OCI-LY1 (cell line): ENCODE measurements at regions not wholly inside any gene's neighbourhood (a gene's known extent, or its start where the extent isn't known, plus 50 kb on each side); places are given as distances from the start of the nearest gene placed in this dataset.

Source experiments
- H2AFZ ChIP-seq: fragments of 200-600 bp; sonication (generic), shearing (Covaris generic); 2 replicates; pipeline ENCODE4 v1.6.0; 2014; ENCODE audit warnings: antibody characterized with exemption, mild to moderate bottlenecking, low read length
- H3F3A ChIP-seq: fragments of 200-600 bp; sonication (generic), shearing (Covaris generic); 2 replicates; pipeline ENCODE4 v1.6.0; 2014; ENCODE audit warnings: mild to moderate bottlenecking, antibody characterized with exemption, low read length, moderate library complexity; ENCODE audit not compliant: insufficient read depth
- H3K27ac ChIP-seq: fragments of 200-600 bp; sonication (generic); 2 replicates; pipeline ENCODE4 v1.5.1; 2014; ENCODE audit warnings: low read length, mixed run types, mild to moderate bottlenecking, low read depth; ENCODE audit not compliant: poor library complexity, severe bottlenecking
- H3K27me3 ChIP-seq: fragments of 200-600 bp; sonication (generic); 2 replicates; pipeline ENCODE4 v1.6.0; 2014; ENCODE audit warnings: antibody characterized with exemption, mild to moderate bottlenecking, low read length, moderate library complexity; ENCODE audit not compliant: insufficient read depth
- H3K36me3 ChIP-seq: fragments of 200-600 bp; sonication (generic); 2 replicates; pipeline ENCODE4 v1.6.1; 2014; ENCODE audit warnings: mild to moderate bottlenecking, antibody characterized with exemption, low read length, moderate library complexity, mixed read lengths; ENCODE audit not compliant: insufficient read depth
- H3K4me1 ChIP-seq: fragments of 200-600 bp; sonication (generic); 2 replicates; pipeline ENCODE4 v1.5.1; 2014; ENCODE audit warnings: mild to moderate bottlenecking, low read length, moderate library complexity; ENCODE audit not compliant: insufficient read depth, severe bottlenecking
- H3K4me2 ChIP-seq: fragments of 200-600 bp; sonication (generic), shearing (Covaris generic); 2 replicates; pipeline ENCODE4 v1.6.1; 2014; ENCODE audit warnings: low read length
- H3K4me3 ChIP-seq: fragments of 200-600 bp; sonication (generic); 2 replicates; pipeline ENCODE4 v1.5.1; 2014; ENCODE audit warnings: low read length, low read depth, mild to moderate bottlenecking, mixed read lengths; ENCODE audit not compliant: poor library complexity, severe bottlenecking
- H3K79me2 ChIP-seq: fragments of 200-600 bp; shearing (Covaris generic); 2 replicates; pipeline ENCODE4 v1.6.1; 2016; ENCODE audit warnings: mixed run types, low read length, mixed read lengths; ENCODE audit not compliant: insufficient read depth
- H3K9ac ChIP-seq: fragments of 200-600 bp; sonication (generic), shearing (Covaris generic); 2 replicates; pipeline ENCODE4 v1.6.1; 2014; ENCODE audit warnings: mild to moderate bottlenecking, low read length, mixed read lengths
- H3K9me2 ChIP-seq: fragments of 200-600 bp; sonication (generic), shearing (Covaris generic); 2 replicates; pipeline ENCODE4 v1.6.1; 2014; ENCODE audit warnings: low read depth, mild to moderate bottlenecking, low read length, mixed read lengths
- H3K9me3 ChIP-seq: fragments of 200-600 bp; shearing (Covaris generic); 2 replicates; pipeline ENCODE4 v1.6.1; 2014; ENCODE audit warnings: low read length, mixed read lengths
- H4K20me1 ChIP-seq: fragments of 200-600 bp; sonication (generic), shearing (Covaris generic); 2 replicates; pipeline ENCODE4 v1.6.0; 2016; ENCODE audit warnings: mild to moderate bottlenecking, low read length; ENCODE audit not compliant: insufficient read depth
- EZH2 ChIP-seq: fragments of 200-600 bp; sonication (generic), shearing (Covaris generic); IDR thresholded peaks from 2 replicates; pipeline ENCODE4 v1.8.0; 2017; ENCODE audit warnings: borderline replicate concordance, mixed run types, mild to moderate bottlenecking, antibody characterized with exemption, low read length, moderate library complexity, mixed read lengths
- TF ChIP-seq, protein P1 (sequence below): fragments of 200-600 bp; sonication (generic), shearing (Covaris generic); IDR thresholded peaks from 2 replicates; pipeline ENCODE4 v1.5.1; 2017; ENCODE audit warnings: mild to moderate bottlenecking, antibody characterized with exemption, low read length, moderate library complexity, mixed read lengths

DNA sequence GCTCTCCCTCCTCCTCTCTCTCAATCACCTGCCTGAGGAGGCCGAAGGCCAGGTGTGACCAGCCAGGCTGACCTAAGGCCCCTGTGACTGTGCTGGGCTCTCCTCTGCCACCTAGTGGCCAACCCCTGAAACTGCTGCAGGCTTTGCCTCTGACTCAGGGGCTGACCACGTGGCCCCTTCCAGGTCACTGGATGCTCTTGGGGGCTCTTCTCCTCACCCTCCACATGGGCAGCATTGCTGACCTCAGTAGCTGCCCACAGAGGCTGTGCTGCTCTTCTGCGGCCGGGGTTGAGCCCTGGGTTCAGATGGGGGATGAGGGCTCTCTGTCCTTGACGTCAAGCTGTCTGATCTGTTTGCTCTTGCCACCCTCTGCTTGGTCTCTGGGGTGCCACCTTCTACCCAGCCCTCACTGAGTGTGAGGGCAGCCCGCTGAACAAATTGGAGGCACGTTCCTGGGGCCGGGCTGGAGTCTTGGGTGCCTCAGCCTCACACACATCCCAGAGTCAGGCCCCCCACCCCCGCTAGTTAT lies 122.7 kb downstream of the TWIST2 start:
- Histone ChIP-seq H3K9me3 (no peaks in the 10 kb centered on the region), H4K20me1 (no peaks in the 10 kb centered on the region), H3K4me3 (no peak overlapping the region), H3F3A (no peaks in the 10 kb centered on the region), H2AFZ (no peak overlapping the region), H3K4me1 (no peaks in the 10 kb centered on the region), H3K27me3 (no peaks in the 10 kb centered on the region), H3K27ac (no peak overlapping the region), H3K9me2 (no peaks in the 10 kb centered on the region), H3K79me2 (no peaks in the 10 kb centered on the region), H3K36me3 (no peaks in the 10 kb centered on the region), H3K9ac (no peak overlapping the region), H3K4me2 (no peak overlapping the region)
- no peak for TF ChIP-seq EZH2
- TF ChIP-seq, protein P1, sequence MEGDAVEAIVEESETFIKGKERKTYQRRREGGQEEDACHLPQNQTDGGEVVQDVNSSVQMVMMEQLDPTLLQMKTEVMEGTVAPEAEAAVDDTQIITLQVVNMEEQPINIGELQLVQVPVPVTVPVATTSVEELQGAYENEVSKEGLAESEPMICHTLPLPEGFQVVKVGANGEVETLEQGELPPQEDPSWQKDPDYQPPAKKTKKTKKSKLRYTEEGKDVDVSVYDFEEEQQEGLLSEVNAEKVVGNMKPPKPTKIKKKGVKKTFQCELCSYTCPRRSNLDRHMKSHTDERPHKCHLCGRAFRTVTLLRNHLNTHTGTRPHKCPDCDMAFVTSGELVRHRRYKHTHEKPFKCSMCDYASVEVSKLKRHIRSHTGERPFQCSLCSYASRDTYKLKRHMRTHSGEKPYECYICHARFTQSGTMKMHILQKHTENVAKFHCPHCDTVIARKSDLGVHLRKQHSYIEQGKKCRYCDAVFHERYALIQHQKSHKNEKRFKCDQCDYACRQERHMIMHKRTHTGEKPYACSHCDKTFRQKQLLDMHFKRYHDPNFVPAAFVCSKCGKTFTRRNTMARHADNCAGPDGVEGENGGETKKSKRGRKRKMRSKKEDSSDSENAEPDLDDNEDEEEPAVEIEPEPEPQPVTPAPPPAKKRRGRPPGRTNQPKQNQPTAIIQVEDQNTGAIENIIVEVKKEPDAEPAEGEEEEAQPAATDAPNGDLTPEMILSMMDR, result peak; percentile 92

DNA sequence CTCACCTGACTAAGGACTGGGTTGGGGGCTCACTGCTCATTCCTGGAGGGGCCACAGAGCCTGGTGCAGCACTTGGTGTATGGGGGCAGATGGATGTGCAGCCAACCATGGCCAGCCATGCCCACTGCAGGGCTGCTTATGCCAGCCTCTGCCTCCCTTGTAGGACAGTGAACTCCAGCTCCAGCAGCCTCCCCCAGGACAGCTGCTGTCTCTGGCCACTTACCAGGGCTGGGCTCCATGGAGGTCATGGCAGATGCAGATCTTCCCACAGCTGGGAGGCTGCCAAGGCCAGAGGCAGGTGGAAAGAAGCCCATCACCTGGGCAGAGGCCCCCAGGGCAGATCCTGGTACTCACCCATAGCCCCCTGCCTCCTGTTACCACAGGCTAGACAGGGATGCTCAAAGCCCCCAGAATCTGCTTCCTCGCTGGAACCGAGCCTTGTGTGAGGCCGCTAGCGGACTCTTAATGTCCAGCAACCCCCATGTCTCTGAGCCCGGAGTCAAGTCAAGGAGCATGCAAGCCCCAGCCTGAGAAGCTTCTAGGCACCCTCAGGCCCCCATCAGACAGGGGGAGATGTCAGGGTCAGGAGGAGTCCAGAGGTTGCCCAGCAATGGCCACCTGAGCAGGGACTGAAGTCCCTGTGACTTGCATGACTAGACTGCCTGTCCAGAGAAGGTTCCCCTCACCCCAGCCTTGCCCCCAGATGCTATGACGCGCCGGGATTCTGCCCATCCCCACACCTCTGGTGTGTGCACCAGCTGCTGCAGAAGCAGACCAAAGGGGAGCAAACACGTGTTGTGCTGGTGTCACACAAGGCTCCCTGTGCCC lies 123.6 kb downstream of the TWIST2 start:
- H4K20me1 ChIP-seq, result no peaks in the 10 kb centered on the region
- no peak overlapping the region for H3K4me2 ChIP-seq
- H3K9me2 ChIP-seq, result no peaks in the 10 kb centered on the region
- no peak for TF ChIP-seq EZH2
- TF ChIP-seq, protein P1, result no peak
- no peaks in the 10 kb centered on the region for H3K4me1 ChIP-seq
- no peaks in the 10 kb centered on the region for H3K27me3 ChIP-seq
- no peaks in the 10 kb centered on the region for H3K9me3 ChIP-seq
- no peak overlapping the region for H3K27ac ChIP-seq
- no peak overlapping the region for H2AFZ ChIP-seq
- H3K4me3 ChIP-seq, result no peak overlapping the region
- H3K79me2 ChIP-seq, result no peaks in the 10 kb centered on the region
- no peaks in the 10 kb centered on the region for H3K36me3 ChIP-seq
- H3K9ac ChIP-seq, result no peak overlapping the region
- H3F3A ChIP-seq, result no peaks in the 10 kb centered on the region

DNA sequence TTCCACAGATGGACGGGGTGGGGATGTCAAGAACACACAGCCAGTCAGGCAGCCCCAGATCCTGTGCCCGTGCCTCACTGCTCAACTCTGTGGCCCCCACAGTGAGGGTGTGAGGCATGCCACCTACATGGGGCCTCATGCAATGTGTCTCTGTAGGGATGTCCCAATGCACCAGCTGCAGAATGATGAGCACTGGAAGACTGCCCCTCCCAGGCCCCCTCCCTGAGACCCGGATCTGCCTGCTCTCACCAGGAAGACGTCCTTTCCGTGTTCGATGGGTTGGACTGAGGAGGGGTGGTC lies 124.2 kb downstream of the TWIST2 start:
- H3K9ac ChIP-seq, result no peak overlapping the region
- H3F3A ChIP-seq, result no peaks in the 10 kb centered on the region
- no peak for TF ChIP-seq EZH2
- TF ChIP-seq, protein P1, result no peak
- H3K4me1 ChIP-seq, result no peaks in the 10 kb centered on the region
- no peak overlapping the region for H3K4me2 ChIP-seq
- no peaks in the 10 kb centered on the region for H3K79me2 ChIP-seq
- H3K36me3 ChIP-seq, result no peaks in the 10 kb centered on the region
- no peak overlapping the region for H3K27ac ChIP-seq
- no peaks in the 10 kb centered on the region for H4K20me1 ChIP-seq
- no peaks in the 10 kb centered on the region for H3K9me3 ChIP-seq
- no peak overlapping the region for H2AFZ ChIP-seq
- no peaks in the 10 kb centered on the region for H3K27me3 ChIP-seq
- H3K4me3 ChIP-seq, result no peak overlapping the region
- H3K9me2 ChIP-seq, result no peaks in the 10 kb centered on the region
